Mesothelial cell of epicardium (in vitro differentiated cells): ENCODE measurements at regions not wholly inside any gene's neighbourhood (a gene's known extent, or its start where the extent isn't known, plus 50 kb on each side); places are given as distances from the start of the nearest gene placed in this dataset.

Experiments used
- DNase-seq, 2 experiments: peaks; one replicate each; pipeline ENCODE4 v3.0.0; 2021; ENCODE audit warnings: low spot score in 2 of 2; ENCODE audit not compliant: unreplicated experiment in 2 of 2
- H3K27ac Mint-ChIP-seq: 2 replicates; pipeline ENCODE4 v1.8.0; 2021; ENCODE audit warnings: mixed read lengths
- H3K27me3 Mint-ChIP-seq: 2 replicates; pipeline ENCODE4 v1.8.0; 2021; ENCODE audit warnings: low read depth, mixed read lengths
- H3K36me3 Mint-ChIP-seq: 2 replicates; pipeline ENCODE4 v1.8.0; 2021; ENCODE audit warnings: mixed read lengths
- H3K4me1 Mint-ChIP-seq: 2 replicates; pipeline ENCODE4 v1.8.0; 2021; ENCODE audit warnings: mixed read lengths
- H3K4me3 Mint-ChIP-seq: 2 replicates; pipeline ENCODE4 v1.8.0; 2021; ENCODE audit warnings: mild to moderate bottlenecking, moderate library complexity, mixed read lengths
- H3K9me3 Mint-ChIP-seq: 2 replicates; pipeline ENCODE4 v1.8.0; 2021; ENCODE audit warnings: mixed read lengths
- CTCF ChIP-seq: fragments of 200-600 bp; sonication (generic); IDR thresholded peaks from one replicate; pipeline ENCODE4 v1.5.0; 2021; ENCODE audit warnings: antibody characterized with exemption; ENCODE audit not compliant: unreplicated experiment

DNA sequence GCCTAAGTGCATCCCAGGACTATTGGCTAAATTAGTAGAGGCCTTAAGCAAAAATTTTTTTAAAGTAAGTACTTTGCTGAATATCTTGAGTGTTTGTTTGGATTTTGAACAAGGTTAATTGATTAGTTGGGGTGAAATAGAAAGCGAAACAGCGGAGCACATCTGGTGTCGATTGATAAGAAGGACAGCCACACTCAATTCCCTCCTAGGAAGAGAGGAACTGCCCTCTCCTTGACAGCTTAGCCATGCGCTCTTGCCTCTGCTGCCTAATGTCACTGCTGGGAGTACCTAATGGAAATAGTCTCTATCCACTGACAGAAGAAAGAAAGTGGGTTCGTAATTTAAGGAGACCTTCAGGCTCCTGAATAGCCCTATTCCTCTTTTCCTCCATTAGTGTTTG, 943.6 kb downstream of the DIPK2A start:
- H3K27ac Mint-ChIP-seq, result no peak overlapping the region
- peaks cover 4% of the 10 kb centered on the region for H3K9me3 Mint-ChIP-seq
- peaks cover 3% of the 10 kb centered on the region for H3K4me1 Mint-ChIP-seq
- no peaks in the 10 kb centered on the region for H3K36me3 Mint-ChIP-seq
- no peak overlapping the region for H3K4me3 Mint-ChIP-seq
- no peaks in the 10 kb centered on the region for H3K27me3 Mint-ChIP-seq
- TF ChIP-seq CTCF, result no peak
- no peak for DNase-seq

DNA sequence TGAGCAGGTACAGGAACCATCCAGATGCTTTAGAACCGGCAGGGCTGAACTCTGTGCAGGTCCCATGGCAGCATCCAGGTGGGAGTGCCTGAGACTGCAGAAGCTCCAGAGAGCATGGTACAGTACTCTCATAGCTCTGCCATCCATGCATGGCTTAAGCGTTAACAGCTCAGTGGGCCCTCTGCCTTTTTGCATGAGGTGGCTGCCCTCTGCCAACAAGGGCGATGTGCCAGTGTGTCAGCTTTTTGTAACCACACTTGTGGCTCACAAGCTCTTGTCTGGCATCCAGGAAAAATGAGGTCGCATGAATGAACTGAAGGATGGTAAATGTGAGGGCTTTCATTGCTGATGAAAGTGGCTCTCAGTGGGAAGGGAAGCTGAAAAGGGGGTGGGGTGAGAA, 950.1 kb downstream of the DIPK2A start:
- Mint-ChIP-seq H3K27ac (no peak overlapping the region), H3K9me3 (no peaks in the 10 kb centered on the region), H3K27me3 (no peaks in the 10 kb centered on the region), H3K4me1 (peaks cover 33% of the 10 kb centered on the region), H3K36me3 (no peaks in the 10 kb centered on the region), H3K4me3 (no peak overlapping the region)
- TF ChIP-seq CTCF, result no peak
- DNase-seq, result no peak

DNA sequence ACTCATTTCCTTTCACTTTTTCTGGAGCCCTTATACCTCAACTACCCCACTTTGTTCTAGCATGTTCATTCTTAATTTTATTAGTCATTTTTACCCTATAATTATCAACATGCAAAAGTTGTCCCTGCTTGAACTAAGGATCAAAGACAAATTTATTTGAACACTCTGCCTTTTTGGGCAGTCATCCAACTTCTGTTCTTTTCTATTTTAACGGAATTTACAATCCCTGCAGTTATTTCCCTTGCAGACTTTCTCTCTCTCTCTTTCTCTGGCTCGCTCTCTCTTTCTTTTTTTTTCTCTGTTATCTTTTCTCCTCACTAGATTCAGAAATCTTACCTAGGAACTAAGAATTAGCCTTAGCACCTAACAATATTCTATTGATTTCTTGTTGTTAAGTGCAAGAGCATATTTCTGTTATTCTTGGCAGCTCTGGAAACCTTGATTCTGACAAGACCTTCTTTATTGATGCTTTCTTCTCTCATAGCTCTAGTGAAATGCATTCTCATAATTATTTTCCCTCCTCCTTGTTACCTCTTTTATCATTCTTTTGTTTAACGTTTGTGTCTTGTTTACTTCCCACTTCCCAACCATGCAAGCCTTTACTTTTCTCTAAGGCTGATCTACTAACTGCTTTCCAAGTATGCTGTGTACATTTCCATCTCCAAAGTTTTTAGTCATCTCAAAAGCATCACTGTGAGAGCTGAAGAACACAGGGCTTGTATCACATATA, 951.6 kb downstream of the DIPK2A start:
- no peak for TF ChIP-seq CTCF
- H3K36me3 Mint-ChIP-seq, result no peaks in the 10 kb centered on the region
- H3K27me3 Mint-ChIP-seq, result no peaks in the 10 kb centered on the region
- H3K4me3 Mint-ChIP-seq, result peak overlapping the region; percentile 33
- peaks cover 33% of the 10 kb centered on the region for H3K4me1 Mint-ChIP-seq
- peak overlapping the region; percentile 45 for H3K27ac Mint-ChIP-seq
- DNase-seq, result no peak
- no peaks in the 10 kb centered on the region for H3K9me3 Mint-ChIP-seq

- no peak overlapping the region for H3K4me3 Mint-ChIP-seq
- no peaks in the 10 kb centered on the region for H3K4me1 Mint-ChIP-seq
- TF ChIP-seq CTCF, result no peak
- H3K9me3 Mint-ChIP-seq, result peaks cover 33% of the 10 kb centered on the region
- no peak overlapping the region for H3K27ac Mint-ChIP-seq
- no peak for DNase-seq
- no peaks in the 10 kb centered on the region for H3K27me3 Mint-ChIP-seq
- H3K36me3 Mint-ChIP-seq, result peaks cover 3% of the 10 kb centered on the region
Observed at GRCh38 chr3:144930431-144930830, 958.8 kb downstream of the DIPK2A start.

DNA sequence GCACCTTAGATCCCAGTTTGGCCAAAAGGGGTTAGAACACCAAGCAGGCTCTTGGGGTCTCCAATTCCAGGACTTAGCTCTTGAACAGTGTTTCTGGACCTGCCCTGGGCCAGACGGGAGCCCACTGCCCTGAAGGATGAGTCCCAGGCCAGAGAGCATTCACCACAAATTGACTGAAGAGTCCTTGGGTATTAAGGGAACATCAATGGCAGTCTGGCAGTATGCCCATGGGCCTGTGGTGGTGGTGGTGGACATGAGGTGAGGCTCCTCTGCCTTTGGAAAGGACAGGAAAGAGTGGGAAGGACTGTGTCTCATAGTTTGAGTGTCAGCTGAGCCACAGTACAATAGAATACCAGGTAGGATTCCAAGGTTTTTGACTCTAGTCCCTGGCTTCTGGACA, 960.0 kb downstream of the DIPK2A start:
- H3K4me3 Mint-ChIP-seq, result no peak overlapping the region
- H3K4me1 Mint-ChIP-seq, result no peaks in the 10 kb centered on the region
- DNase-seq, result no peak
- H3K27me3 Mint-ChIP-seq, result no peaks in the 10 kb centered on the region
- H3K36me3 Mint-ChIP-seq, result peaks cover 3% of the 10 kb centered on the region
- TF ChIP-seq CTCF, result no peak
- no peak overlapping the region for H3K27ac Mint-ChIP-seq
- peaks cover 45% of the 10 kb centered on the region for H3K9me3 Mint-ChIP-seq
